Fibroblast of pulmonary artery (primary cell): ENCODE measurements at regions not wholly inside any gene's neighbourhood (a gene's known extent, or its start where the extent isn't known, plus 50 kb on each side); places are given as distances from the start of the nearest gene placed in this dataset.

ENCODE experiments used
- DNase-seq: peaks from one replicate; pipeline ENCODE4 v3.0.0-alpha.2; 2010; ENCODE audit warnings: low read depth
- H3K4me3 ChIP-seq: replicated peaks from 2 replicates; pipeline ENCODE4 v1.5.1; 2011; ENCODE audit warnings: low read depth, mild to moderate bottlenecking, control low read depth, low read length, moderate library complexity
- TF ChIP-seq, protein P1 (sequence below): IDR thresholded peaks from 2 replicates; pipeline ENCODE4 v1.5.1; 2011; ENCODE audit warnings: mild to moderate bottlenecking, control low read depth, low read length, inconsistent platforms; ENCODE audit errors: missing control alignments

DNA sequence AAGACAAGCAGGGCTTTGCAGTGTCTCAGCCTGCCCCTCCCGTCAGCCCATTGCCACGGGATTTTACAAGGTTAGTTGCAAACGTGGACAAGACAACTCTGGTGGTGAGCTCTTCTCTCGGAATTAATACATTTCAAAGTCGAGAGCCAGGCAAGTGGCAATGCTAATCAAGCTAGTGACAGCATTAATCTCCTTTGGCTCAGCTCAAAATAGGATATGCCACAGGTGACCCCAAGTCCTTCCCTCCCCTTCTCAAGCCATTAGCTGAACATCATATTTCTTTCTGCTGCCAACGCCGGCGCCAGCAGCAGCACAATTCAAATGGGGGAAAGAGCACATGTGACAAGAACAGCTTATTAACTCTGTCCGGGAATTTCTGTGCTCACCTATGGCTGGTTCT is 190.1 kb downstream of the ATPSCKMT start:
- H3K4me3 ChIP-seq = no peak overlapping the region
- DNase-seq = no peak
- TF ChIP-seq, protein P1, sequence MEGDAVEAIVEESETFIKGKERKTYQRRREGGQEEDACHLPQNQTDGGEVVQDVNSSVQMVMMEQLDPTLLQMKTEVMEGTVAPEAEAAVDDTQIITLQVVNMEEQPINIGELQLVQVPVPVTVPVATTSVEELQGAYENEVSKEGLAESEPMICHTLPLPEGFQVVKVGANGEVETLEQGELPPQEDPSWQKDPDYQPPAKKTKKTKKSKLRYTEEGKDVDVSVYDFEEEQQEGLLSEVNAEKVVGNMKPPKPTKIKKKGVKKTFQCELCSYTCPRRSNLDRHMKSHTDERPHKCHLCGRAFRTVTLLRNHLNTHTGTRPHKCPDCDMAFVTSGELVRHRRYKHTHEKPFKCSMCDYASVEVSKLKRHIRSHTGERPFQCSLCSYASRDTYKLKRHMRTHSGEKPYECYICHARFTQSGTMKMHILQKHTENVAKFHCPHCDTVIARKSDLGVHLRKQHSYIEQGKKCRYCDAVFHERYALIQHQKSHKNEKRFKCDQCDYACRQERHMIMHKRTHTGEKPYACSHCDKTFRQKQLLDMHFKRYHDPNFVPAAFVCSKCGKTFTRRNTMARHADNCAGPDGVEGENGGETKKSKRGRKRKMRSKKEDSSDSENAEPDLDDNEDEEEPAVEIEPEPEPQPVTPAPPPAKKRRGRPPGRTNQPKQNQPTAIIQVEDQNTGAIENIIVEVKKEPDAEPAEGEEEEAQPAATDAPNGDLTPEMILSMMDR = no peak

DNA sequence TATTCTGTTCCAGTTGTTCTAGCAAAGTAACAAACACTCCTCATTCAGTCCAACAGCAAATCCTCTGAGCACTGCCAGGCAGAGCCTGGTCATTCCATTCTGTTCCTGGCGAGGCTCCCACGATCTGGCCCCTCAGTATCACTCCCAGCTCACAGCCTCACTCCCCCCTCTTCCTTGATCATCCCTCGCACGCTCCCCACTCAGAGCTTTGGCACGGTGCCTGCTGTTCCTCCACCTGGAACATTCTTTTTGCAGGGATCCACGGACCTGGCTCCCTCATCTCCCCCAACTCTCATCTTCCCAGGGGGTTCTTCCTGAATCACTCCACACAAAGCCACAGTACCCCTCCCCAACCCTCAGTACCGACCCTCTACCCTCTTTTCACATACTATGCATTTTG is 192.3 kb downstream of the ATPSCKMT start:
- DNase-seq = no peak
- TF ChIP-seq, protein P1 = no peak
- no peak overlapping the region for H3K4me3 ChIP-seq

DNA sequence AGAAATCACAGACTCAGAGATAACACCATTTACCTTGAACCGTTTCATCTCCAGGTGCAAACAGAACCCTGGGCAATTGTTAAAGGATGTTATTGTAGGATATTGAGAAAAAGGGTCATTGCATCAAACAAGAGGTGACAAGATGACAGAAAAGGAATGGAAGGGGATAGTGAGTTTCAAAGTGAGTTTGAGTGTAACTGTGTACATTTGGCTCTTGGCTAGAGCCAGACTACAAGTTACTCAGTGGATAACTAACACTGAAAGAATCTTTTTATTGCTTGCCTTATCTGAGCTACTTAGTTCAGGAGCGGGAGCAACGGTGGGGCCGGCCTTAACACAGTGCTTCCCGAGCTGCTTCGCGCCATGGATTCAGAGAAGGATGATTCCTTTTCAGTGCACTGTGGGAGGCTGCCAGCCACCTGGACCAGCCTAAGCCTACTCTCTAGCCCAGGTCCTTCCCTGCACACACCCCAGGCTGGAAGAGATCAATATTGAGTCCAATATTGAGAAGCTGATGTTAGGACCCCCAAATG is 193.4 kb downstream of the ATPSCKMT start:
- H3K4me3 ChIP-seq = no peak overlapping the region
- DNase-seq = no peak
- TF ChIP-seq, protein P1 = no peak

DNA sequence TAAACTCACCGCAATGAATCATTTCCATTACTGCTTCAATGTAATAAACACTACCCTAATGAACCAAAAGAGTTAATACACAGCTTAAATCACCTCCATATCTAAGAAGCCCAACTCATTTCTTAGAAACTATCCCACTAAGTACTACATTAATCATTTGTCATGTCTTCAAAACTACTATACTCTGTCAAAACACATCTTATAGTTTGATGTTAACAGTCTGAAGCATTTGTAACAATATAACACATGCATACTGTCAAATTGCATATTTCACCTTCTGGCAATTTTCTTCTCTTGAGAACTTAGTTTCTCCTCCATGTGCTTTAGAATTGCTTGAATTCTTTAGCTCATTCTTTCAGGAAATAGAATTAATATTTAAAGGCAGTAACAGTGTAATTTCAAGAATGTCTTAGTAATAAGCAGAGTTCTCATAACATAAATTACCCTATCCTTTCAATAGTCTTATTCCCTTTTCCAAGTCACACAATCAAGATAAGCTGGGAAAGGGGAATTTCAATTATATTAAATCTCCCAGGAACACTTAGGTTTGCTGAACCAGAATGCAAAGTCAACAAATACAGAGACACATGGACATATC is 199.7 kb downstream of the ATPSCKMT start:
- DNase-seq = no peak
- H3K4me3 ChIP-seq = no peak overlapping the region
- TF ChIP-seq, protein P1 = no peak

DNA sequence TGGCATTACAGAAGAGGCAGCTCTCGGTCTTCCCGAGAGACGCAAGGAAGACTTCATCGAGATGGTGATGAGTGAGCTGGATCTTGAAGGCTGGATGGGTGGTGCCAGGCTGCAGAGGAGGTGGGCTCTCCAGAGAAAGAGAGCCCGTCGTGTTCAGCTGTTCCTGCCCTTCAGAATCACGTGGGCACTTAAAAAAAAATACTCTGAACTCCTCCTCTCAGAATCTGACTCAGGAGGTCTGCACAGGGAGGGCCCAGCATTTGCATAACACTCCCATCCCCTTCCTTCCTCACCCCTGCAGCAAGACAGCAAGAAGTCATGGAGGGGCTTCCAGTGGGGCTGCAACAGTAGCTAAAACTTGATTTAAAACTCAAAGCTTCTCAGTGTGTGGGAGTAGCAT is 203.0 kb downstream of the ATPSCKMT start:
- TF ChIP-seq, protein P1 = no peak
- no peak overlapping the region for H3K4me3 ChIP-seq
- no peak for DNase-seq

DNA sequence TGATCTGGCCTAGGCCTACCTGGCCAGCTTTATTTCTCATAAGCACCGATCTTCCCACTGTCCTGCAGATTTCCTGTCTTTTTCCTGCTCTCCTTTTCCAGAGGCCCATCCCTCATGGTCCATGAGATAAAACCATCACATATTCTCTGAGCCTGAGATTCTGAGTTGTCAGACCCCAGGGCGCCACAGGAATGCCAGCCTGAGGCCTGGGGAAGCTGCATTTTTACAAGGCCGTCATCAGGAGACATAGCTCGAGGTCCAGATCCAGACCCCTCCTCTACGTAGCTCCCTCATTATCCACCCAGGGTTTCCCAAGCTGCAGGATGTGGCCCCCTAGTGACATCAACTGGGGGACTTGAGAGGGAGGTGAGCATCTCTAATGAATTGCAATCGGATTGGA is 204.3 kb downstream of the ATPSCKMT start:
- H3K4me3 ChIP-seq = no peak overlapping the region
- no peak for DNase-seq
- TF ChIP-seq, protein P1 = no peak
